K562 (cell line): ENCODE measurements at regions not wholly inside any gene's neighbourhood (a gene's known extent, or its start where the extent isn't known, plus 50 kb on each side); places are given as distances from the start of the nearest gene placed in this dataset.

Experiments used
- ATAC-seq: fragments of 200-7000 bp; cut with Tn5 transposase; 3 replicates; pipeline ENCODE4 v1.9.1; 2020; ENCODE audit warnings: moderate library complexity
- BruUV-seq: library from RNA; stranded (reverse); fragments of 400-500 nt; replicated peaks from 2 replicates; lab custom pipeline; 2021; lab: Mats Ljungman, UMichigan
- CTCF ChIA-PET: fragments of 300-600 bp; formaldehyde crosslinking; extraction: SDS; loops from one replicate; lab custom pipeline; 2021; ENCODE audit warnings: low intra/inter-chr PET ratio; lab: Yijun Ruan, JAX
- POLR2A ChIA-PET: fragments of 300-600, 350-650 bp; sonication (Branson Sonifier 250); formaldehyde crosslinking; extraction: SDS; loops from one replicate; lab custom pipeline; 2021; ENCODE audit warnings: antibody characterized with exemption, inconsistent platforms; lab: Yijun Ruan, JAX
- DNase-seq, 4 experiments: peaks; one replicate each; pipeline versions ENCODE4 v3.0.0 to v3.0.0-alpha.2; 2011 to 2018; ENCODE audit warnings: low spot score in 3 of 4, mixed read lengths in 3 of 4; ENCODE audit errors: extremely low read depth in 1 of 4
- FAIRE-seq: peaks from 2 replicates; lab custom pipeline; 2011; peaks lifted over from hg19 to GRCh38; lab: Jason Lieb, UNC
- H2AFZ ChIP-seq: 2 replicates; pipeline ENCODE4 v1.6.0; 2011; ENCODE audit warnings: low read depth, low read length, control low read depth, inconsistent platforms
- H3K27ac ChIP-seq: fragments of 200-600 bp; 3 replicates; pipeline ENCODE4 v1.8.0; 2011; ENCODE audit warnings: low read depth, mild to moderate bottlenecking, control low read depth, inconsistent platforms, low read length, moderate library complexity, mixed read lengths; ENCODE audit errors: extremely low read depth
- H3K27me3 ChIP-seq, 2 experiments: fragments of 300-600 bp in 1 of 2; 2 replicates in 1 of 2; 3 replicates in 1 of 2; pipeline versions ENCODE4 v1.6.0 to v1.8.0; 2011; ENCODE audit warnings: inconsistent platforms in 2 of 2, low read length in 2 of 2, mild to moderate bottlenecking in 1 of 2, mixed read lengths in 1 of 2, moderate library complexity in 1 of 2; ENCODE audit not compliant: control insufficient read depth in 2 of 2, insufficient read depth in 2 of 2
- H3K36me3 ChIP-seq: fragments of 300-600 bp; 3 replicates; pipeline ENCODE4 v1.8.0; 2011; ENCODE audit warnings: mild to moderate bottlenecking, low read length, inconsistent platforms; ENCODE audit not compliant: control insufficient read depth, insufficient read depth
- H3K4me1 ChIP-seq, 2 experiments: fragments of 200-600 bp in 1 of 2; replicated peaks in 1 of 2; 2 replicates in 1 of 2; 3 replicates in 1 of 2; pipeline versions ENCODE4 v1.5.1 to v1.8.0; 2011; ENCODE audit warnings: inconsistent platforms in 2 of 2, low read length in 2 of 2, mild to moderate bottlenecking in 1 of 2, mixed read lengths in 1 of 2, moderate library complexity in 1 of 2; ENCODE audit not compliant: control insufficient read depth in 2 of 2, insufficient read depth in 2 of 2
- H3K4me2 ChIP-seq: 2 replicates; pipeline ENCODE4 v1.6.1; 2011; ENCODE audit warnings: low read length, control low read depth, inconsistent platforms, mixed read lengths; ENCODE audit not compliant: insufficient read depth
- H3K4me3 ChIP-seq: fragments of 200-600 bp; sonication (generic), shearing (Covaris generic); 2 replicates; pipeline ENCODE4 v1.5.1; 2016; ENCODE audit warnings: control low read depth, inconsistent platforms
- H3K79me2 ChIP-seq: fragments of 200-600 bp; 3 replicates; pipeline ENCODE4 v1.8.0; 2011; ENCODE audit warnings: low read length, inconsistent platforms; ENCODE audit not compliant: control insufficient read depth, insufficient read depth
- H3K9ac ChIP-seq, 2 experiments: 2 replicates each; pipeline versions ENCODE4 v1.6.0 to v1.6.1; 2011; ENCODE audit warnings: low read depth in 2 of 2, low read length in 2 of 2, control low read depth in 1 of 2, inconsistent platforms in 1 of 2, mild to moderate bottlenecking in 1 of 2, mixed read lengths in 1 of 2; ENCODE audit not compliant: insufficient read depth in 1 of 2
- H3K9me1 ChIP-seq: one replicate; pipeline ENCODE4 v1.6.0; 2011; ENCODE audit warnings: inconsistent platforms, mild to moderate bottlenecking, low read length, moderate library complexity; ENCODE audit not compliant: control insufficient read depth, insufficient read depth
- H3K9me3 ChIP-seq: replicated peaks from 2 replicates; pipeline ENCODE4 v1.5.1; 2011; ENCODE audit warnings: low read depth, low read length, inconsistent platforms; ENCODE audit not compliant: control insufficient read depth, insufficient read depth
- H4K20me1 ChIP-seq: replicated peaks from 2 replicates; pipeline ENCODE4 v1.6.1; 2011; ENCODE audit warnings: low read length, inconsistent platforms, mixed read lengths; ENCODE audit not compliant: control insufficient read depth, insufficient read depth
- ARHGAP35 ChIP-seq: fragments of 450-650 bp; IDR thresholded peaks from 2 replicates; pipeline ENCODE4 v1.6.1; 2018; ENCODE audit not compliant: partially characterized antibody
- BCL6 ChIP-seq: fragments of 250-450 bp; sonication (Bioruptor Pico); IDR thresholded peaks from 2 replicates; pipeline ENCODE4 v1.4.0; 2020
- CBX3 ChIP-seq, 2 experiments: IDR thresholded peaks; 1 replicate in 1 of 2; 2 replicates in 1 of 2; pipeline ENCODE4 v1.6.1; 2012; ENCODE audit warnings: inconsistent platforms in 2 of 2, low read length in 2 of 2, borderline replicate concordance in 1 of 2, control low read depth in 1 of 2
- CHD4 ChIP-seq: fragments of 200-600 bp; sonication (generic); IDR thresholded peaks from 3 replicates; pipeline ENCODE4 v1.6.1; 2012; ENCODE audit warnings: low read depth, mild to moderate bottlenecking, mixed read lengths, low read length, inconsistent platforms; ENCODE audit not compliant: insufficient read depth, insufficient replicate concordance, poor library complexity, severe bottlenecking
- FOXA1 ChIP-seq: fragments of 450-650 bp; IDR thresholded peaks from 2 replicates; pipeline ENCODE4 v1.6.1; 2016; ENCODE audit warnings: mild to moderate bottlenecking, borderline replicate concordance
- GATA2 ChIP-seq: sonication (generic); formaldehyde crosslinking; IDR thresholded peaks from 2 replicates; pipeline ENCODE4 v1.4.0; 2020; ENCODE audit warnings: mild to moderate bottlenecking, missing genetic modification reagents
- MAFK ChIP-seq: IDR thresholded peaks from 2 replicates; pipeline ENCODE4 v1.6.1; 2011; ENCODE audit warnings: low read length, improper control_type of control experiment
- OTX1 ChIP-seq: fragments of 450-650 bp; formaldehyde crosslinking; IDR thresholded peaks from 2 replicates; pipeline ENCODE4 v1.4.0; 2022; ENCODE audit warnings: mild to moderate bottlenecking
- PTRF ChIP-seq: fragments of 450-650 bp; IDR thresholded peaks from 2 replicates; pipeline ENCODE4 v1.6.1; 2016; ENCODE audit warnings: mild to moderate bottlenecking, missing genetic modification characterization, missing compliant biosample characterization
- RBBP5 ChIP-seq: fragments of 200-600 bp; sonication (generic); IDR thresholded peaks from 2 replicates; pipeline ENCODE4 v1.6.1; 2012; ENCODE audit warnings: borderline replicate concordance, mild to moderate bottlenecking, low read length, control low read depth, inconsistent platforms; ENCODE audit not compliant: insufficient read depth, poor library complexity, severe bottlenecking
- RBM14 ChIP-seq: fragments of 200-400 bp; formaldehyde crosslinking; IDR thresholded peaks from 2 replicates; pipeline ENCODE4 v1.6.1; 2018; ENCODE audit warnings: low read depth, mild to moderate bottlenecking, low read length, moderate library complexity, borderline replicate concordance; ENCODE audit not compliant: insufficient read depth
- SRSF9 ChIP-seq: fragments of 200-400 bp; formaldehyde crosslinking; IDR thresholded peaks from 2 replicates; pipeline ENCODE4 v1.6.1; 2017; ENCODE audit warnings: low read depth, low read length, borderline replicate concordance
- U2AF1 ChIP-seq: fragments of 200-400 bp; formaldehyde crosslinking; optimal IDR thresholded peaks from 2 replicates; pipeline ENCODE3; 2017; ENCODE audit warnings: mild to moderate bottlenecking, low read depth, low read length, moderate library complexity
- U2AF2 ChIP-seq: fragments of 200-400 bp; formaldehyde crosslinking; optimal IDR thresholded peaks from 2 replicates; pipeline ENCODE3; 2017; ENCODE audit warnings: low read depth, mild to moderate bottlenecking, low read length
- ZNF41 ChIP-seq: fragments of 250-450 bp; sonication (Bioruptor Pico); conservative IDR thresholded peaks from 2 replicates; pipeline ENCODE4 v1.4.0; 2020; ENCODE audit warnings: mild to moderate bottlenecking
- ZNF707 ChIP-seq: fragments of 250-450 bp; sonication (Bioruptor Pico); conservative IDR thresholded peaks from 2 replicates; pipeline ENCODE4 v1.8.0; 2022; ENCODE audit warnings: inconsistent platforms, mild to moderate bottlenecking, moderate library complexity
- WGBS: fragments of 100-300 bp; shearing (Covaris generic); methylation state at CpG from one replicate; pipeline ENCODE4 v1.1.6; 2016; ENCODE audit warnings: low coverage, mixed read lengths; ENCODE audit not compliant: insufficient coverage; ENCODE audit errors: missing lambda C conversion rate; 5-methylcytosine and 5-hydroxymethylcytosine counted together
- in situ Hi-C: fragments of 300-500 bp; cut with MboI; formaldehyde crosslinking; loops from 4 replicates; pipeline ENCODE4 v1.15.0; 2018; ENCODE audit warnings: inconsistent platforms, mixed read lengths
- intact Hi-C: fragments of 100-400 bp; cut with micrococcal nuclease; formaldehyde crosslinking; loops from 2 replicates; pipeline ENCODE4 v1.14.2; 2022

DNA sequence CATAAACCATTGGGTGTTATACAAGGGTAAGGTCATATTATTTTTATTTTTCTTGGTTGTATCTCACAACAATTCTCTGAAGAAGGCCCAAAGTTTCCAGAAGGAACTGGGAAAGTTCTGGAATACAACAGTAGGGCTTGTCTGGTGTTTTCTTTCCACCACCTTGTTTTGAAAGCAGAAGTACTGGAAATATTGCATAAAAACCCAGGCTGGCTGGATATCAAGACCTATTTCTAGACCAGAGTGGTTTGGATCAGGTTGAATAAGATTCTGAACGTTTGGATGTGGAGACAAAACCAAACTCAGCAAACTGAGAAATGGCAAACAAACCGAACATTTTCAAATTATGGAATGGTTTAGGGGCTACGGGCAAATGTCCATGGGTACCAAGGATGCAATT lies 182.6 kb upstream of the FZD8 start:
- Histone ChIP-seq H3K9ac (no peak overlapping the region), H3K27ac (no peak overlapping the region), H3K9me3 (no peaks in the 10 kb centered on the region), H2AFZ (no peak overlapping the region), H3K79me2 (no peaks in the 10 kb centered on the region), H3K4me3 (no peak overlapping the region), H3K4me1 (no peaks in the 10 kb centered on the region), H4K20me1 (no peaks in the 10 kb centered on the region), H3K27me3 (no peaks in the 10 kb centered on the region)
- DNase-seq = no peak
- in situ Hi-C loops = no loop called here
- CTCF ChIA-PET = no interaction called here
- 2% methylated on average over 3 of the region's 3 CpGs for WGBS
- intact Hi-C loops = no loop called here
- no peak for FAIRE-seq
- ATAC-seq = no peak
- TF ChIP-seq U2AF1 (no peak), GATA2 (CRISPR knock-in tag) (no peak), RBM14 (no peak), U2AF2 (no peak), ARHGAP35 (no peak), CBX3 (IDR thresholded peaks at IDR 0.05; ENCODE audit: borderline replicate concordance in 1 of 2, low read length in 2 of 2) (no peak), ZNF41 (CRISPR knock-in tag) (no peak), RBBP5 (no peak), MAFK (no peak), CHD4 (no peak), PTRF (no peak), FOXA1 (no peak), BCL6 (CRISPR knock-in tag) (no peak), OTX1 (no peak), SRSF9 (no peak), ZNF707 (CRISPR knock-in tag) (no peak)
- TF ChIP-seq, all 486 proteins: peak for 0
- no peaks in the 10 kb centered on the region for H3K36me3 ChIP-seq
- POLR2A ChIA-PET = interaction anchor here (0.6 kb wide), 1 partner anchor 250 kb away, joined by 4 read pairs; no protein-coding TSS in a partner anchor
- no TSS peak for BruUV-seq
- H3K4me2 ChIP-seq = no peak overlapping the region
- no peaks in the 10 kb centered on the region for H3K9me1 ChIP-seq
